WTC11 (cell line): ENCODE measurements at regions not wholly inside any gene's neighbourhood (a gene's known extent, or its start where the extent isn't known, plus 50 kb on each side); places are given as distances from the start of the nearest gene placed in this dataset.

Experiments
- ATAC-seq: fragments of 200-7000 bp; cut with Tn5 transposase; 2 replicates; pipeline ENCODE4 v1.10.0; 2021; ENCODE audit warnings: mild to moderate bottlenecking, moderate library complexity
- CTCF ChIA-PET: fragments of 300-600 bp; sonication (Branson Sonifier 250); formaldehyde crosslinking; loops from one replicate; lab custom pipeline; 2021; ENCODE audit warnings: antibody characterized with exemption; lab: Charles Lee
- POLR2A ChIA-PET: fragments of 350-600 bp; sonication (Branson Sonifier 250); formaldehyde crosslinking; loops from one replicate; lab custom pipeline; 2021; ENCODE audit warnings: antibody characterized with exemption; lab: Charles Lee
- DNase-seq: peaks from one replicate; pipeline ENCODE4 v3.0.0; 2021; ENCODE audit warnings: low spot score
- H3K27ac Mint-ChIP-seq: 2 replicates; pipeline ENCODE4 v1.8.0; 2021; ENCODE audit warnings: mixed read lengths
- H3K27me3 Mint-ChIP-seq: 2 replicates; pipeline ENCODE4 v1.8.0; 2021; ENCODE audit warnings: low read depth, mild to moderate bottlenecking, moderate library complexity, mixed read lengths
- H3K36me3 Mint-ChIP-seq: 2 replicates; pipeline ENCODE4 v1.8.0; 2021; ENCODE audit warnings: mixed read lengths
- H3K4me1 Mint-ChIP-seq: 2 replicates; pipeline ENCODE4 v1.8.0; 2022; ENCODE audit warnings: mixed read lengths
- H3K4me3 Mint-ChIP-seq: 2 replicates; pipeline ENCODE4 v1.8.0; 2021; ENCODE audit warnings: mild to moderate bottlenecking, moderate library complexity, mixed read lengths
- H3K9me3 Mint-ChIP-seq: 2 replicates; pipeline ENCODE4 v1.8.0; 2021; ENCODE audit warnings: mixed read lengths
- ATF1 ChIP-seq: sonication (generic); formaldehyde crosslinking; IDR thresholded peaks from 2 replicates; pipeline ENCODE4 v1.8.1; 2023; ENCODE audit warnings: mild to moderate bottlenecking, moderate library complexity, missing genetic modification reagents
- CBFB ChIP-seq: sonication (generic); formaldehyde crosslinking; IDR thresholded peaks from 2 replicates; pipeline ENCODE4 v1.8.1; 2022; ENCODE audit warnings: mild to moderate bottlenecking, low read depth, missing genetic modification reagents
- FOXK1 ChIP-seq: sonication (generic); formaldehyde crosslinking; IDR thresholded peaks from 2 replicates; pipeline ENCODE4 v1.8.0; 2022; ENCODE audit warnings: mild to moderate bottlenecking, moderate library complexity, missing genetic modification reagents
- GRHL2 ChIP-seq: fragments of 250-450 bp; sonication (Bioruptor Pico); IDR thresholded peaks from 2 replicates; pipeline ENCODE4 v1.8.0; 2022; ENCODE audit warnings: mild to moderate bottlenecking, moderate library complexity; ENCODE audit not compliant: insufficient replicate concordance, severe bottlenecking
- HMGA2 ChIP-seq: fragments of 250-450 bp; sonication (Bioruptor Pico); IDR thresholded peaks from 2 replicates; pipeline ENCODE4 v1.4.0; 2021; ENCODE audit warnings: mild to moderate bottlenecking, moderate library complexity
- KAT7 ChIP-seq: sonication (generic); formaldehyde crosslinking; IDR thresholded peaks from 2 replicates; pipeline ENCODE4 v1.8.1; 2023; ENCODE audit warnings: missing genetic modification reagents, mild to moderate bottlenecking, borderline replicate concordance
- NR1H2 ChIP-seq: sonication (generic); formaldehyde crosslinking; IDR thresholded peaks from 2 replicates; pipeline ENCODE4 v1.9.0; 2021; ENCODE audit warnings: mild to moderate bottlenecking, moderate library complexity, missing genetic modification reagents
- NR2C2 ChIP-seq: sonication (generic); formaldehyde crosslinking; IDR thresholded peaks from 2 replicates; pipeline ENCODE4 v1.8.0; 2022; ENCODE audit warnings: mild to moderate bottlenecking, missing genetic modification reagents
- PREB ChIP-seq: sonication (generic); formaldehyde crosslinking; IDR thresholded peaks from 2 replicates; pipeline ENCODE4 v1.8.1; 2022; ENCODE audit warnings: mild to moderate bottlenecking, missing genetic modification reagents, moderate library complexity, borderline replicate concordance
- RELA ChIP-seq: sonication (generic); formaldehyde crosslinking; IDR thresholded peaks from 2 replicates; pipeline ENCODE4 v1.8.1; 2022; ENCODE audit warnings: missing genetic modification reagents, mild to moderate bottlenecking, borderline replicate concordance
- RORB ChIP-seq: fragments of 250-450 bp; sonication (Bioruptor Pico); IDR thresholded peaks from 2 replicates; pipeline ENCODE4 v1.9.0; 2021; ENCODE audit warnings: mild to moderate bottlenecking
- TCF7 ChIP-seq: sonication (generic); formaldehyde crosslinking; IDR thresholded peaks from 2 replicates; pipeline ENCODE4 v1.8.0; 2022; ENCODE audit warnings: mild to moderate bottlenecking, low read depth, missing genetic modification reagents, moderate library complexity
- TP53 ChIP-seq: sonication (generic); formaldehyde crosslinking; IDR thresholded peaks from 2 replicates; pipeline ENCODE4 v1.8.1; 2023; ENCODE audit warnings: mild to moderate bottlenecking, missing genetic modification reagents
- ZNF138 ChIP-seq: sonication (generic); formaldehyde crosslinking; conservative IDR thresholded peaks from 2 replicates; pipeline ENCODE4 v1.8.1; 2022; ENCODE audit warnings: mild to moderate bottlenecking, moderate library complexity, missing genetic modification reagents
- ZNF416 ChIP-seq: fragments of 250-450 bp; sonication (Bioruptor Pico); IDR thresholded peaks from 2 replicates; pipeline ENCODE4 v1.9.0; 2021; ENCODE audit warnings: mild to moderate bottlenecking, inconsistent platforms
- ZNF425 ChIP-seq: fragments of 250-450 bp; sonication (Bioruptor Pico); conservative IDR thresholded peaks from 2 replicates; pipeline ENCODE4 v1.9.0; 2021; ENCODE audit warnings: mild to moderate bottlenecking
- TF ChIP-seq, protein P1 (sequence below): sonication (generic); formaldehyde crosslinking; IDR thresholded peaks from 2 replicates; pipeline ENCODE4 v1.8.1; 2023; ENCODE audit warnings: mild to moderate bottlenecking, moderate library complexity, missing genetic modification reagents
- TF ChIP-seq, protein P2 (sequence below): fragments of 250-450 bp; sonication (Bioruptor Pico); IDR thresholded peaks from 2 replicates; pipeline ENCODE4 v1.9.0; 2021; ENCODE audit warnings: mild to moderate bottlenecking, borderline replicate concordance

DNA sequence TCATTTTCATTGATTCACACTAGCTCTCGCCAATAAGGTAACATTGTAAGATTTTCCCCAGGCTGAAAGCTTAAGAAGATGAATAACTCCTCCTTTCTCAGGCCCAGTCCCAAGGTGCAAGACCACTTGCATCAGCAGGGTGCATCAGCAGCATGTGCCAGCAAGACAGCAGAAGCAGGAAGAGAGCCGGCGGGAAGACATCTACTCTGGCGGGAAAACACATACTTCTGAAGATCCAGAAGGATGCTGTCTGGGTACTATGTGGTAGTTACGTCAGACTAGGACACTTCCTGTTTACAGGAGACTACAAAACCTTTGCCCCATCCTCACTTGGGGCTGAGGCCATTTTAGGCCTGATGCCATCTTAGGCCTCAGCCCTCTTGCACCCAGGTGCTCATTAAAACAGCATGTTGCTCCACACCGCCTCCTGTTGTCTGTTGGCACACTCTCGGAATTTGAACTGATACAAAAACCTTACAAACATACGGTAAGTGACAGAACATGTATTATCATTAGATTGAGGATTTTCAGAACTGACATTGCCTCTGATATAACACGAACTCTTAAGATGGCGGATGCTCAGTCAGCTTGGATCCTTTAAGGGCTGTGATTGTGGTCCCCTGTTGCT, 886.5 kb upstream of the EPHA5 start (continued):
- TF ChIP-seq PREB (CRISPR knock-in tag), result no peak
- TF ChIP-seq, protein P1, sequence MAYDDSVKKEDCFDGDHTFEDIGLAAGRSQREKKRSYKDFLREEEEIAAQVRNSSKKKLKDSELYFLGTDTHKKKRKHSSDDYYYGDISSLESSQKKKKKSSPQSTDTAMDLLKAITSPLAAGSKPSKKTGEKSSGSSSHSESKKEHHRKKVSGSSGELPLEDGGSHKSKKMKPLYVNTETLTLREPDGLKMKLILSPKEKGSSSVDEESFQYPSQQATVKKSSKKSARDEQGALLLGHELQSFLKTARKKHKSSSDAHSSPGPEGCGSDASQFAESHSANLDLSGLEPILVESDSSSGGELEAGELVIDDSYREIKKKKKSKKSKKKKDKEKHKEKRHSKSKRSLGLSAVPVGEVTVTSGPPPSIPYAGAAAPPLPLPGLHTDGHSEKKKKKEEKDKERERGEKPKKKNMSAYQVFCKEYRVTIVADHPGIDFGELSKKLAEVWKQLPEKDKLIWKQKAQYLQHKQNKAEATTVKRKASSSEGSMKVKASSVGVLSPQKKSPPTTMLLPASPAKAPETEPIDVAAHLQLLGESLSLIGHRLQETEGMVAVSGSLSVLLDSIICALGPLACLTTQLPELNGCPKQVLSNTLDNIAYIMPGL (CRISPR knock-in tag), result no peak

DNA sequence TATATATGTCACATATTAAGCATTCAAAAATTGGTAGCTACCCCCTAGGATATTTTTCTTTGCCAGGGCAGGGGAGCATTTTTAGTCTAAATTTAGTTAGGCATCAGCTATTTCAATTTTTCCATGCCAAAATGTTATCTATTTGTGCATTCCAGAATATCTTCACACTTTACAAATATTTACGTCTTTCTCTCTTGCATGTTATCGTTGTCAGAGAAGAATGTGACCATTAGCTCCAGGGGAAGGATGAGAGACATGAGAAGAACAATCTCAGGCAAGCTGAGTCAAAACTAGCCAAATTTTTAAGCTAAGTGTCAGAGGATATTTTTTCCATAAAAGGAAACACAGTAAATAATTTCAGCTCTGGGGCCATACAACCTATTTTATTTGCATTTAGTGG, 885.0 kb upstream of the EPHA5 start:
- no peak overlapping the region for H3K27ac Mint-ChIP-seq
- ChIA-PET POLR2A (no interaction called here), CTCF (no interaction called here)

More for the DNA sequence above, 885.0 kb upstream of the EPHA5 start:
- Mint-ChIP-seq H3K4me3 (no peak overlapping the region), H3K4me1 (peaks cover 5% of the 10 kb centered on the region; the same call in 1 of the 2 replicates), H3K36me3 (peaks cover 5% of the 10 kb centered on the region), H3K9me3 (peaks cover 29% of the 10 kb centered on the region), H3K27me3 (no peaks in the 10 kb centered on the region; the same call in 1 of the 2 replicates)
- ATAC-seq (no peak), DNase-seq (no peak)
- TF ChIP-seq NR1H2 (CRISPR knock-in tag), result no peak
- TF ChIP-seq, protein P2, sequence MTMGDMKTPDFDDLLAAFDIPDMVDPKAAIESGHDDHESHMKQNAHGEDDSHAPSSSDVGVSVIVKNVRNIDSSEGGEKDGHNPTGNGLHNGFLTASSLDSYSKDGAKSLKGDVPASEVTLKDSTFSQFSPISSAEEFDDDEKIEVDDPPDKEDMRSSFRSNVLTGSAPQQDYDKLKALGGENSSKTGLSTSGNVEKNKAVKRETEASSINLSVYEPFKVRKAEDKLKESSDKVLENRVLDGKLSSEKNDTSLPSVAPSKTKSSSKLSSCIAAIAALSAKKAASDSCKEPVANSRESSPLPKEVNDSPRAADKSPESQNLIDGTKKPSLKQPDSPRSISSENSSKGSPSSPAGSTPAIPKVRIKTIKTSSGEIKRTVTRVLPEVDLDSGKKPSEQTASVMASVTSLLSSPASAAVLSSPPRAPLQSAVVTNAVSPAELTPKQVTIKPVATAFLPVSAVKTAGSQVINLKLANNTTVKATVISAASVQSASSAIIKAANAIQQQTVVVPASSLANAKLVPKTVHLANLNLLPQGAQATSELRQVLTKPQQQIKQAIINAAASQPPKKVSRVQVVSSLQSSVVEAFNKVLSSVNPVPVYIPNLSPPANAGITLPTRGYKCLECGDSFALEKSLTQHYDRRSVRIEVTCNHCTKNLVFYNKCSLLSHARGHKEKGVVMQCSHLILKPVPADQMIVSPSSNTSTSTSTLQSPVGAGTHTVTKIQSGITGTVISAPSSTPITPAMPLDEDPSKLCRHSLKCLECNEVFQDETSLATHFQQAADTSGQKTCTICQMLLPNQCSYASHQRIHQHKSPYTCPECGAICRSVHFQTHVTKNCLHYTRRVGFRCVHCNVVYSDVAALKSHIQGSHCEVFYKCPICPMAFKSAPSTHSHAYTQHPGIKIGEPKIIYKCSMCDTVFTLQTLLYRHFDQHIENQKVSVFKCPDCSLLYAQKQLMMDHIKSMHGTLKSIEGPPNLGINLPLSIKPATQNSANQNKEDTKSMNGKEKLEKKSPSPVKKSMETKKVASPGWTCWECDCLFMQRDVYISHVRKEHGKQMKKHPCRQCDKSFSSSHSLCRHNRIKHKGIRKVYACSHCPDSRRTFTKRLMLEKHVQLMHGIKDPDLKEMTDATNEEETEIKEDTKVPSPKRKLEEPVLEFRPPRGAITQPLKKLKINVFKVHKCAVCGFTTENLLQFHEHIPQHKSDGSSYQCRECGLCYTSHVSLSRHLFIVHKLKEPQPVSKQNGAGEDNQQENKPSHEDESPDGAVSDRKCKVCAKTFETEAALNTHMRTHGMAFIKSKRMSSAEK (CRISPR knock-in tag), result no peak
- TF ChIP-seq ZNF138 (CRISPR knock-in tag), result no peak
- TF ChIP-seq GRHL2, result no peak
- no peak for TF ChIP-seq NR2C2 (CRISPR knock-in tag)
- TF ChIP-seq FOXK1 (CRISPR knock-in tag), result no peak
- TF ChIP-seq KAT7 (CRISPR knock-in tag), result no peak
- no peak for TF ChIP-seq RORB
- TF ChIP-seq RELA (CRISPR knock-in tag), result no peak
- TF ChIP-seq CBFB (CRISPR knock-in tag), result no peak
- TF ChIP-seq ZNF425, result no peak
- TF ChIP-seq HMGA2, result no peak
- TF ChIP-seq ATF1 (CRISPR knock-in tag), result no peak
- no peak for TF ChIP-seq TP53 (CRISPR knock-in tag)
- no peak for TF ChIP-seq TCF7 (CRISPR knock-in tag)
- TF ChIP-seq ZNF416 (CRISPR knock-in tag), result no peak
